Trophoblast cell (in vitro differentiated cells and primary cell): ENCODE measurements at regions not wholly inside any gene's neighbourhood (a gene's known extent, or its start where the extent isn't known, plus 50 kb on each side); places are given as distances from the start of the nearest gene placed in this dataset.
A peak's percentile ranks its signal among the peaks of the same experiment; 100 is the strongest.

Source experiments
- DNase-seq, 2 donors: peaks; one replicate each; pipeline ENCODE4 v3.0.0-alpha.2; 2016
- H2AFZ ChIP-seq: 2 replicates; pipeline ENCODE4 v1.6.1; 2013; ENCODE audit warnings: low read length, moderate library complexity, mild to moderate bottlenecking; ENCODE audit not compliant: insufficient read depth, poor library complexity
- H2AK5ac ChIP-seq: 2 replicates; pipeline ENCODE4 v1.6.1; 2013; ENCODE audit warnings: mild to moderate bottlenecking, low read length
- H2BK120ac ChIP-seq: 2 replicates; pipeline ENCODE4 v1.6.1; 2013; ENCODE audit warnings: low read length, mild to moderate bottlenecking, moderate library complexity; ENCODE audit not compliant: insufficient read depth, poor library complexity
- H2BK12ac ChIP-seq: 2 replicates; pipeline ENCODE4 v1.6.1; 2013; ENCODE audit warnings: mild to moderate bottlenecking, low read length, moderate library complexity
- H2BK5ac ChIP-seq: 2 replicates; pipeline ENCODE4 v1.6.1; 2013; ENCODE audit warnings: low read length, low read depth, moderate library complexity, mild to moderate bottlenecking; ENCODE audit not compliant: poor library complexity
- H3K14ac ChIP-seq: 2 replicates; pipeline ENCODE4 v1.6.1; 2013; ENCODE audit warnings: mild to moderate bottlenecking, low read length
- H3K18ac ChIP-seq: 2 replicates; pipeline ENCODE4 v1.6.1; 2013; ENCODE audit warnings: mild to moderate bottlenecking, low read length
- H3K23ac ChIP-seq: 2 replicates; pipeline ENCODE4 v1.6.1; 2013; ENCODE audit warnings: low read length
- H3K27ac ChIP-seq: 2 replicates; pipeline ENCODE4 v1.5.1; 2013; ENCODE audit warnings: low read depth, mild to moderate bottlenecking, inconsistent platforms, low read length, moderate library complexity
- H3K27me3 ChIP-seq: 2 replicates; pipeline ENCODE4 v1.6.1; 2013; ENCODE audit warnings: inconsistent platforms, mild to moderate bottlenecking, low read length, moderate library complexity; ENCODE audit not compliant: insufficient read depth
- H3K36me3 ChIP-seq, 2 experiments: 1 replicate in 1 of 2; 2 replicates in 1 of 2; pipeline ENCODE4 v1.6.1; 2013; ENCODE audit warnings: low read length in 2 of 2, mild to moderate bottlenecking in 2 of 2, moderate library complexity in 1 of 2; ENCODE audit not compliant: insufficient read depth in 2 of 2, control insufficient read depth in 1 of 2
- H3K4ac ChIP-seq: 2 replicates; pipeline ENCODE4 v1.6.1; 2013; ENCODE audit warnings: low read depth, mild to moderate bottlenecking, low read length, moderate library complexity
- H3K4me1 ChIP-seq, 2 experiments: 1 replicate in 1 of 2; 2 replicates in 1 of 2; pipeline ENCODE4 v1.6.1; 2013; ENCODE audit warnings: low read length in 2 of 2, mild to moderate bottlenecking in 2 of 2, moderate library complexity in 1 of 2; ENCODE audit not compliant: insufficient read depth in 2 of 2, control insufficient read depth in 1 of 2
- H3K4me2 ChIP-seq: 2 replicates; pipeline ENCODE4 v1.6.1; 2013; ENCODE audit warnings: inconsistent platforms, mild to moderate bottlenecking, low read length, moderate library complexity
- H3K4me3 ChIP-seq: 2 replicates; pipeline ENCODE4 v1.5.1; 2013; ENCODE audit warnings: mild to moderate bottlenecking, low read depth, low read length, inconsistent platforms
- H3K79me1 ChIP-seq: one replicate; pipeline ENCODE4 v1.6.1; 2013; ENCODE audit warnings: low read length
- H3K79me2 ChIP-seq: 2 replicates; pipeline ENCODE4 v1.6.1; 2013; ENCODE audit warnings: low read length, mild to moderate bottlenecking; ENCODE audit not compliant: control insufficient read depth, insufficient read depth, poor library complexity
- H3K9ac ChIP-seq: 2 replicates; pipeline ENCODE4 v1.6.1; 2013; ENCODE audit warnings: mild to moderate bottlenecking, low read length
- H3K9me3 ChIP-seq: 2 replicates; pipeline ENCODE4 v1.6.1; 2013; ENCODE audit warnings: low read depth, mild to moderate bottlenecking, control low read depth, inconsistent platforms, low read length; ENCODE audit not compliant: insufficient read depth
- H4K12ac ChIP-seq: 2 replicates; pipeline ENCODE4 v1.6.1; 2013; ENCODE audit warnings: low read depth, mild to moderate bottlenecking, low read length, moderate library complexity
- H4K8ac ChIP-seq: 2 replicates; pipeline ENCODE4 v1.6.1; 2013; ENCODE audit warnings: low read depth, mild to moderate bottlenecking, low read length, moderate library complexity
- H4K91ac ChIP-seq: one replicate; pipeline ENCODE4 v1.6.1; 2013; ENCODE audit warnings: low read depth, mild to moderate bottlenecking, low read length, moderate library complexity
- WGBS: extraction: QIAGEN DNeasy Blood & Tissue Kit; methylation state at CpG from one replicate; pipeline ENCODE4 v1.1.7; 2013; ENCODE audit warnings: missing lambda C conversion rate; ENCODE audit not compliant: insufficient read length, insufficient coverage; ENCODE audit errors: extremely low coverage; 5-methylcytosine and 5-hydroxymethylcytosine counted together

GRCh38 chr9:15021146-15021545, 110.9 kb upstream of the FREM1 start:
- Histone ChIP-seq H3K79me2 (no peaks in the 10 kb centered on the region), H3K27ac (no peak overlapping the region), H4K91ac (no peak overlapping the region), H2BK5ac (no peak overlapping the region), H4K12ac (no peak overlapping the region), H3K18ac (no peak overlapping the region), H3K27me3 (no peaks in the 10 kb centered on the region), H2AFZ (no peak overlapping the region), H3K36me3 (no peaks in the 10 kb centered on the region), H2BK12ac (no peak overlapping the region), H3K23ac (no peak overlapping the region), H3K79me1 (no peaks in the 10 kb centered on the region), H3K4me3 (no peak overlapping the region), H3K4ac (no peak overlapping the region), H3K4me1 (peaks cover 3% of the 10 kb centered on the region in 2 experiments), H2AK5ac (no peak overlapping the region), H4K8ac (no peak overlapping the region), H3K9ac (no peak overlapping the region), H2BK120ac (no peak overlapping the region), H3K14ac (no peak overlapping the region), H3K9me3 (no peaks in the 10 kb centered on the region), H3K4me2 (no peak overlapping the region)
- DNase-seq = no peak
- no CpG with 5 or more reads among the region's 1 CpG for WGBS

DNA sequence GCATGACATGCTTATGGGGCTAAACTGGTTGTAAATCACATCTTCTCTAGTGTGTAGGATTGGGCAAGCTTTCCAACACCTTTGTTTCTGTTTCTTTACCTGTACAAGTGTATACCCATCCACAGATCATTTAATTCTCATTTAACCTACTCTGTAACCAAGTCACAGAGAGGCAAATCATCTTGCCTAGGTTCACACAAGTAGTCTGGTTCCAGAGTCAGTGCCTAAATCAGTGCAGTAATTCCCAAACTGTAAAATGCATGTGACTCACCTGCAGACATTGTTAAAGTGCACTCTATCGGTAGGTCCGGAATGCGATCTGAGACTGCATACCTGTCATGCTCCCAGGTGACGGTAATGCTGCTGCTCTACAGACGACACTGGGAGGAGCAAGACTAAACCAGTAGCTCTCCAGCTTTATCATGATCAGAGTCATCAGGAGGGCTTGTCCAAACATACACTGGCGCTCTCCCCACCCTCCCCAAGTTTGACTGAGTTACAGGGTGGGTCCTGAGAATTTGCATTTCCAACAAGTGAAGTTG, 107.9 kb upstream of the FREM1 start:
- peaks cover 3% of the 10 kb centered on the region in 2 experiments for H3K4me1 ChIP-seq

DNA sequence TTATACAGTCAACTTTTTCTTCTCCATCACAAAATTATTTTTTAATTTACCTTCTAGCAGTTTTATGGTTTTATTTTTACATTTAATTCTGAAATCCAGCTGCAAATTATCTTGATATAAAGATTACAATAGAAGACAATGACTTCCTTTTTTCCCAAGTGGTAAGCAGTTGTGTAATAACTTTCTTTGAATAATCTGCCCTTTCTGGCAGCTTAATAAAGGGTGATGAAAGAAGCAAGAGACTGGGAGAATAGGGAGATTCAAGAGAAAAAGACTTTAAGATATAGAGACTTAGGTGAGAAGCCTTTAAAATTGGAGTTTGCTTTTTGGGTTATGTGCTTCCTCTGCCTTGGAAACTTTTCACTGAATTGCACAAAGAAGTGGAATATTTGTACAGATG, 100.4 kb upstream of the FREM1 start:
- no peak overlapping the region for H4K91ac ChIP-seq
- DNase-seq = no peak
- no peak overlapping the region for H3K4me2 ChIP-seq
- H3K23ac ChIP-seq = no peak overlapping the region
- no peaks in the 10 kb centered on the region for H3K36me3 ChIP-seq
- H3K4me1 ChIP-seq = peaks cover 0 to 2% of the 10 kb centered on the region in 2 experiments
- H3K27me3 ChIP-seq = no peaks in the 10 kb centered on the region
- no peak overlapping the region for H2BK120ac ChIP-seq
- no peak overlapping the region for H2AFZ ChIP-seq
- H2BK5ac ChIP-seq = no peak overlapping the region
- no peak overlapping the region for H3K4me3 ChIP-seq
- no peaks in the 10 kb centered on the region for H3K79me1 ChIP-seq
- no peak overlapping the region for H4K12ac ChIP-seq
- no peaks in the 10 kb centered on the region for H3K9me3 ChIP-seq
- no peaks in the 10 kb centered on the region for H3K79me2 ChIP-seq
- H2AK5ac ChIP-seq = no peak overlapping the region
- no peak overlapping the region for H3K18ac ChIP-seq
- H3K27ac ChIP-seq = no peak overlapping the region
- no peak overlapping the region for H3K9ac ChIP-seq
- no peak overlapping the region for H3K4ac ChIP-seq
- H2BK12ac ChIP-seq = no peak overlapping the region
- no peak overlapping the region for H4K8ac ChIP-seq
- H3K14ac ChIP-seq = no peak overlapping the region

More for the DNA sequence above, 107.9 kb upstream of the FREM1 start:
- H3K4me3 ChIP-seq = no peak overlapping the region
- no peak overlapping the region for H3K23ac ChIP-seq
- H3K9me3 ChIP-seq = no peaks in the 10 kb centered on the region
- H2BK12ac ChIP-seq = no peak overlapping the region
- H3K27ac ChIP-seq = no peak overlapping the region
- no peak overlapping the region for H2AFZ ChIP-seq
- H3K79me1 ChIP-seq = no peaks in the 10 kb centered on the region
- H3K18ac ChIP-seq = no peak overlapping the region
- peak overlapping the region; percentile 25 for H3K4me2 ChIP-seq
- no peak overlapping the region for H2BK120ac ChIP-seq
- no peaks in the 10 kb centered on the region for H3K79me2 ChIP-seq
- no peaks in the 10 kb centered on the region for H3K27me3 ChIP-seq
- peak; percentile 91 to 95 for DNase-seq
- no peaks in the 10 kb centered on the region for H3K36me3 ChIP-seq
- no CpG with 5 or more reads among the region's 6 CpGs for WGBS
- H3K9ac ChIP-seq = peak overlapping the region; percentile 27
- H4K12ac ChIP-seq = no peak overlapping the region
- H4K91ac ChIP-seq = no peak overlapping the region
- H3K4ac ChIP-seq = no peak overlapping the region
- no peak overlapping the region for H2BK5ac ChIP-seq
- no peak overlapping the region for H3K14ac ChIP-seq
- H2AK5ac ChIP-seq = no peak overlapping the region
- H4K8ac ChIP-seq = no peak overlapping the region

GRCh38 chr9:15007698-15008097, 97.5 kb upstream of the FREM1 start:
- Histone ChIP-seq H4K8ac (no peak overlapping the region), H2BK5ac (no peak overlapping the region), H4K12ac (no peak overlapping the region), H2AFZ (no peak overlapping the region), H3K79me1 (no peaks in the 10 kb centered on the region), H3K4me3 (no peak overlapping the region), H3K4me1 (peaks cover 0 to 2% of the 10 kb centered on the region in 2 experiments), H4K91ac (no peak overlapping the region), H2BK120ac (peak overlapping the region; percentile 51), H3K18ac (no peak overlapping the region), H3K4me2 (no peak overlapping the region), H3K36me3 (no peaks in the 10 kb centered on the region), H2BK12ac (no peak overlapping the region), H3K14ac (no peak overlapping the region), H3K9ac (no peak overlapping the region), H3K4ac (no peak overlapping the region), H3K9me3 (no peaks in the 10 kb centered on the region), H2AK5ac (no peak overlapping the region), H3K79me2 (no peaks in the 10 kb centered on the region), H3K23ac (no peak overlapping the region), H3K27me3 (no peaks in the 10 kb centered on the region), H3K27ac (no peak overlapping the region)
- DNase-seq = no peak
- WGBS = no CpG with 5 or more reads among the region's 1 CpG
